PC-9 (cell line): ENCODE measurements at regions not wholly inside any gene's neighbourhood (a gene's known extent, or its start where the extent isn't known, plus 50 kb on each side); places are given as distances from the start of the nearest gene placed in this dataset.

ENCODE experiments used
- BruUV-seq: library from RNA; stranded (reverse); fragments of 400-500 nt; replicated peaks from 2 replicates; lab custom pipeline; 2021; lab: Mats Ljungman, UMichigan
- CTCF ChIA-PET: fragments of 300-600 bp; sonication (Branson Sonifier 250); formaldehyde crosslinking; loops from one replicate; lab custom pipeline; 2022; ENCODE audit warnings: antibody characterized with exemption; lab: Charles Lee
- POLR2A ChIA-PET: fragments of 300-600 bp; sonication (Branson Sonifier 250); formaldehyde crosslinking; loops from one replicate; lab custom pipeline; 2022; ENCODE audit warnings: antibody characterized with exemption; ENCODE audit not compliant: unreplicated experiment; lab: Charles Lee
- DNase-seq, 2 experiments: peaks; one replicate each; pipeline versions ENCODE4 v3.0.0 to v3.0.0-alpha.2; 2015 to 2022; ENCODE audit warnings: mixed read lengths in 1 of 2
- H2AFZ ChIP-seq: fragments of 200-600 bp; sonication (generic); 2 replicates; pipeline ENCODE4 v1.8.1; 2017; ENCODE audit warnings: antibody characterized with exemption
- H3F3A ChIP-seq: fragments of 200-600 bp; sonication (generic); 2 replicates; pipeline ENCODE4 v1.8.1; 2017; ENCODE audit warnings: antibody characterized with exemption, mild to moderate bottlenecking, low read depth; ENCODE audit not compliant: insufficient read depth
- H3K27ac ChIP-seq: fragments of 200-600 bp; sonication (generic); 2 replicates; pipeline ENCODE4 v1.6.1; 2016; ENCODE audit warnings: mixed run types
- H3K27me3 ChIP-seq: fragments of 200-600 bp; sonication (generic); 2 replicates; pipeline ENCODE4 v1.6.1; 2016; ENCODE audit warnings: low read depth, mixed run types; ENCODE audit not compliant: insufficient read depth
- H3K36me3 ChIP-seq: fragments of 200-600 bp; sonication (generic); 2 replicates; pipeline ENCODE4 v1.6.1; 2016; ENCODE audit warnings: low read depth, mixed run types
- H3K4me1 ChIP-seq: fragments of 200-600 bp; sonication (generic); replicated peaks from 2 replicates; pipeline ENCODE4 v1.6.1; 2016; ENCODE audit warnings: mixed run types; ENCODE audit not compliant: insufficient read depth
- H3K4me2 ChIP-seq: fragments of 200-600 bp; sonication (generic); 2 replicates; pipeline ENCODE4 v1.6.1; 2017; ENCODE audit warnings: mixed run types
- H3K4me3 ChIP-seq: fragments of 200-600 bp; sonication (generic); 2 replicates; pipeline ENCODE4 v1.6.1; 2016; ENCODE audit warnings: mixed run types
- H3K79me2 ChIP-seq: fragments of 200-600 bp; sonication (generic); 2 replicates; pipeline ENCODE4 v1.6.1; 2017; ENCODE audit warnings: low read depth, mixed run types
- H3K9me2 ChIP-seq: fragments of 200-600 bp; sonication (generic); 2 replicates; pipeline ENCODE4 v1.8.1; 2017; ENCODE audit warnings: mild to moderate bottlenecking; ENCODE audit not compliant: insufficient read depth
- H3K9me3 ChIP-seq: fragments of 200-600 bp; sonication (generic); 2 replicates; pipeline ENCODE4 v1.8.1; 2016; ENCODE audit warnings: low read depth; ENCODE audit not compliant: insufficient read depth
- H4K20me1 ChIP-seq: fragments of 200-600 bp; sonication (generic); 2 replicates; pipeline ENCODE4 v1.8.1; 2017; ENCODE audit not compliant: insufficient read depth
- CTCF ChIP-seq: fragments of 200-600 bp; sonication (generic); conservative IDR thresholded peaks from 2 replicates; pipeline ENCODE4 v1.6.1; 2017; ENCODE audit warnings: mixed run types, antibody characterized with exemption, mild to moderate bottlenecking, moderate library complexity
- EZH2 ChIP-seq: fragments of 200-600 bp; sonication (generic); IDR thresholded peaks from 2 replicates; pipeline ENCODE4 v1.8.0; 2017; ENCODE audit warnings: antibody characterized with exemption, low read depth
- intact Hi-C: fragments of 100-400 bp; cut with micrococcal nuclease; formaldehyde crosslinking; loops from one replicate; pipeline ENCODE4 v1.10.0; 2022; ENCODE audit not compliant: unreplicated experiment

- TF ChIP-seq CTCF (no peak), EZH2 (no peak)
- no peaks in the 10 kb centered on the region for H4K20me1 ChIP-seq
- H3K4me3 ChIP-seq = no peak overlapping the region
- H2AFZ ChIP-seq = no peak overlapping the region
- H3K9me2 ChIP-seq = no peaks in the 10 kb centered on the region
- H3K4me2 ChIP-seq = no peak overlapping the region
- H3K9me3 ChIP-seq = no peaks in the 10 kb centered on the region
- CTCF ChIA-PET = no interaction called here
- H3K27me3 ChIP-seq = no peaks in the 10 kb centered on the region
- no TSS peak for BruUV-seq
- H3K36me3 ChIP-seq = no peaks in the 10 kb centered on the region
- DNase-seq = no peak
- H3K4me1 ChIP-seq = peaks cover 10% of the 10 kb centered on the region
- POLR2A ChIA-PET = no interaction called here
- H3K27ac ChIP-seq = no peak overlapping the region
- H3K79me2 ChIP-seq = no peaks in the 10 kb centered on the region
- no peaks in the 10 kb centered on the region for H3F3A ChIP-seq
- intact Hi-C loops = no loop called here
Observed at GRCh38 chr18:44630118-44630517, 50.6 kb upstream of the SETBP1 start.
